CD4-positive, alpha-beta T cell treated with Interleukin-15 for 4 hours (primary cell): ENCODE measurements at regions not wholly inside any gene's neighbourhood (a gene's known extent, or its start where the extent isn't known, plus 50 kb on each side); places are given as distances from the start of the nearest gene placed in this dataset.

Experiments
- DNase-seq: peaks from one replicate; pipeline ENCODE4 v3.0.0-alpha.2; 2020; ENCODE audit warnings: low spot score

DNA sequence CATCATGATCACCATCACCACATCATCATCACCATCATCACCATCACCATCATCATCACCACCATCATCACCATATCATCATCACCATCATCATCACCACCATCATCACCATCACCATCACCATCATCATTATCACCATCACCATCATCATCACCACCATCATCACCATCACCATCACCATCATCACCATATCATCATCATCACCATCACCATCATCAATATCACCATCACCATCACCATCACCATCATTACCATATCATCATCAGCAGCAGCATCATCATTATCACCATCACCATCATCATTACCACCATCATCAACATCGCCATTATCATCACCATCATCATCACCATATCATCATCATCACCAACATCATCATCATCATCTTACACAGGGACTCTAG, 351.1 kb downstream of the MIAT start:
- no peak for DNase-seq

- no peak for DNase-seq
Observed at GRCh38 chr22:27011133-27011532, 353.7 kb downstream of the MIAT start.

- no peak for DNase-seq
Observed at GRCh38 chr22:27011717-27012116, 354.3 kb downstream of the MIAT start.

- no peak for DNase-seq
Observed at GRCh38 chr22:27019827-27020226, 362.4 kb downstream of the MIAT start.

- DNase-seq: no peak
Observed at GRCh38 chr22:27022274-27022895, 365.0 kb downstream of the MIAT start.

DNA sequence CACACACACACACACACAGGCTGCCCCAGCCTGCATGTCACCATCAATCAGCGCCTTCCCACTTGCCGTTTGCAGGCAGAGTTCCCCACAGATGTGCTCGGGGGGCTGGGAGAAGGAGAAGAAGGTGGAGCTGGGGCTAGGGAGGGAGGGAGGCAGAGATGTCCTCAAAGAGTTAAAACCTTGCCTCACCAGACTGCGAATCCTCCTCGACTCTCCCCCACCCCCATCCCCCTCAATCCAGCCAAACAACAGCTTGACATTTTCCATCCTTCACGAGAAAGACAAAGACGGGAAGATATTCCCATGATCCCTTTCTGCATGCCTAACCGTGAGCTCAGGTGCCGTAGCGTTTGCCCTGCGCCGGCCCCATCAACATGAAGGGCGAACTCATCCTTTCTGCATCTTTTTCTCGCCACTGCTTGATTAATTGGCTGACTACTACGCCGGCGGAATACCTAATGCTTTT, 365.5 kb downstream of the MIAT start:
- no peak for DNase-seq

- DNase-seq: no peak
Observed at GRCh38 chr22:27023591-27023990, 366.2 kb downstream of the MIAT start.

- DNase-seq: no peak
Observed at GRCh38 chr22:27024982-27025381, 367.6 kb downstream of the MIAT start.

- DNase-seq: no peak
Observed at GRCh38 chr22:27028093-27028492, 370.7 kb downstream of the MIAT start.

DNA sequence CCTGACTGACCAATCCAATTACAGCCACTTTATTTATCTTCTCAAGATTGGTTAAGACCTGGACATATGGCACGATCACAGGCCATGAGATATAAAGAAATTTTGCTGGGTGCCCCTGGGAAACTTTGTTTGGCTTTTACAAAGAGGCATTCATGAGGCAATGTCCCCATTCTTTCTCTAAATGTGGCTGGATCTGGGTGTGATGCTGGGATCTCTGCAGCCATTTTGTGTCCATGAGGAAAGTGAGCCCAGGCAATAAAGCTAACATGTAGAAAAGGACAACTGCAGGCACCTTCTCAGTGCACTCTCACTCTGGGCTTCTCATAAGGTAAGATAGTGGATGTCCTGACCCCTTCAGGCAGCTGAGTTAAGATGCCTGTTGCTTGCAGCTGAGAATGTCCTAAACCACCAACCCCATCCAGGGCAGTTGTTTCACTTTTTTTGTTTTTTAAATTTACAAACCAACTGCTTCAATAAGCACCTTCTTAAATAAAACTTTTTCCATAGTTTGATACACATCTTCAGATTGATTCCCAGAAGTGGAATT, 372.3 kb downstream of the MIAT start:
- DNase-seq: no peak

DNA sequence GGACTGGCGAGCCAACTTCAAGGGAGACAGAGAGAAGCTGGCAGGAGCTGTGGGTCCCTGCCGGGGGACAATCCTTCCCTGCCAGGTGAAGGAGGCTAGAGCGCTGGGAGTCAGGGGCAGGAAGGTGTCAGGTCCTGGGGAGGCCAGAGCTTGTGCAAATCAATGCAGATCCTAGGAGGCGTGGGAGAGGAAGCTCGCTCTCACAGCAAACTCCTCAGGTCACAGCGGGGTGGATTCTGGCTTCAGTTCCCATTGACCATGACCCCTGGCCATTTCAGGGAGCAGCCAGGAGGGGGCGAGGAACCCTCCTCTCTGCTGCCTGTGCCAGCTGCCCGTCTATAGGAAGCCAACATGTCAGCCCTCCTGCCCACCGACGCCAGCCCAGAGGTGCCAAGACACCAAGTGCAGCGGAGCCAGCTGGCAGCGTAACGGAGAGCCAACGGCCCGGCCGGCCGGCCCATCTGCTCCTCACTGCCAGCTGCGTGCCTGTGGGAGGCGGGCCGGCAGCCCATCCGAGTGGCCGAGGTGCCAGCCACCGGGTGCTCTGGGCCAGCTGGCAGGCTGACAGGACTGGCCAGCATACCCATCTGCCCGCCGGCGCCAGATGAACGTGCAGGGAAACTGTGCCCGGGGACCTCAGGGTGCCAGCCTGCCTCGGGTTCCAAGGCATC, 374.8 kb downstream of the MIAT start:
- DNase-seq: no peak

DNA sequence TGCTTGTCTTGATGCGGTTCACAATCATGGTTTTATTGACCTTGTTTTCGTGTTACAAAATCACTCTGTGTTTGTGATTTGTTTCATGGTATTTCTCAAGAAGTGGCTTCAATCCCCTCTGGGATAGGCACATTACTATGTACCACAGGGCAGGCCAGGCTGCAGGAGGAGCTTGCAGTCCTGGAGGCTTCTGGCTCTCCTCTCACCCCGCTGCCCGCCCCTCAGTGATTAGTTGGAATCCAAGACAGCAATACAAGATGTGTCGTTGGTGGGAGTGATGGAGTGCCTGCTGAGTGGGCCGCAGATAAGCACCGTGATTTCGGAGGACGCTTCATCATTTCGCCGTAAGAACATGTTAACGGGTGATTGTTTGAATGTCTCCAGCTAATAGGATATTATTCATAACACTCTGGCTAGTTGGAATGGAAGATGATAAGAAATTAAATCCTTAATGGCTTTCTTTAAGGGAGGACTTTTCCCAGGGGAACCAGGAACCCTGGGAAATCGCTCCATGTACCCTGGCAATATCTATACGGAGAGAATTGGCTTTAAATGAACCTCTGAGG, 384.4 kb downstream of the MIAT start:
- DNase-seq: no peak

GRCh38 chr22:27043262-27043661, 385.9 kb downstream of the MIAT start:
- DNase-seq: no peak

- no peak for DNase-seq
Observed at GRCh38 chr22:27045103-27045947, 387.9 kb downstream of the MIAT start.

GRCh38 chr22:27046086-27046485, 388.7 kb downstream of the MIAT start:
- no peak for DNase-seq

- DNase-seq: no peak
Observed at GRCh38 chr22:27046603-27047002, 389.2 kb downstream of the MIAT start.

- no peak for DNase-seq
Observed at GRCh38 chr22:27050771-27051170, 393.4 kb downstream of the MIAT start.

DNA sequence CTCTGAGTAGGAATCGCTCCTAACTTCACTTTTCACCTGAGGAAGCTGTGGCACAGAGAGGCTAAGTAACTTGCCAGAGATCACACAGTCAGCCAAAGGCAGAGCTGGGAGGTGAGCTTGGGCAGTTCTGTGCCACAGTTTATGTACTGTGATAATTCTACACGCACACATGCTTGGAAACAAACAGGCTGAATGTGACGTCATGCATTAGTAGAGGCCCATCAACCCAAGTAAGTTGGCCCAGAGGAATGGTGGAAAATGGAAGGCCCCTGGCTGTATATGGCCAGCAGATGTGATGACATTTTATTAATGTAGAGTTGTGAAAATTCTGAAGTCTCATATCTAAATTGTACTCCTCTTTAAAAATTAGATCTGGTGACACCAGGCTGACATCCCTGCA, 394.0 kb downstream of the MIAT start:
- DNase-seq: no peak

GRCh38 chr22:27057717-27058116, 400.3 kb downstream of the MIAT start:
- DNase-seq: no peak

GRCh38 chr22:27060190-27060589, 402.8 kb downstream of the MIAT start:
- DNase-seq: no peak

DNA sequence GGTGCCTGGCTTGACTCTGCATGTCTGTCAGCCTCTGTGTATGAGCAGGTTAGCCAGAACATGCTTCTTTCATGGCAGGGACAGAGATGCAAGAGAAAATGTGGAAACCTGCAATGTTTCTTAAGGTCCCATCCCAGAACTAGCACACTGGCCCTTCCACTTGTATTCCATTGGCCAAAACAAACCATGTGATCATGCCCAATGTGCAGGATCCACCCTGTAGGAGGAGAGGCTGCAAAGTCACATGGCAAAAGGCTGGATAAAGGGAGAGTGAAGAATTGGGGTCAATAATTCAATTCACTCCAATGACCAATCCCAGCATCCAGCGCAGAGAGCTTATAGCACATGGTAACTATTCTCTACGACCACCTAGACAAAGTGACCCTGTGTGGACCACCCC, 405.5 kb downstream of the MIAT start:
- no peak for DNase-seq

DNA sequence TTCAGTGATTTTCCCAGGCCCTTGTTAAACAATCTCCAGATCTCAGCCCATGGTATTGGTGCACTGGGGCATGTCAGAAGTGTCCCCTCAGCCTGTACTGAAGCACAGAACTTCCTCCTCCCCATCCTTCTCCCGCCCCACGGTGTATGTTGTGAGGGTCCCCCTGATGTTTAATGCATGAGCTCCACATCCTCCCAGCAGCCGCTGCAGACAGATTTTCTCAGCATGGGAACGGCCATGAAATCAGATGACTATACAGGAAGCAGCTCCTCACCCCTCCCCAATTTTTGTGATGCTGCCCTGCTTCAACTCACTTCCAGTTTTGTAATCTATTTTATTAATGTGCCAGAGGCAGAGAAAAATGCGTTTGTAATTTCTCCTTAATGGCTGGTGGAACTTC, 406.0 kb downstream of the MIAT start:
- DNase-seq: no peak
